NCI-H524 (cell line): ENCODE measurements at regions not wholly inside any gene's neighbourhood (a gene's known extent, or its start where the extent isn't known, plus 50 kb on each side); places are given as distances from the start of the nearest gene placed in this dataset.
"Not testable (repeated sequence)": the region's sequence is repeated elsewhere in the genome, so short reads cannot be mapped to it uniquely, and the experiment has no call there.

ENCODE experiments used
- DNase-seq, 2 experiments: peaks; one replicate each; lab custom pipeline; 2025; lab: John Stamatoyannopoulos, UW

GRCh38 chr19:30276011-30276882, 95.9 kb upstream of the ZNF536 start:
- no peak for DNase-seq

DNA sequence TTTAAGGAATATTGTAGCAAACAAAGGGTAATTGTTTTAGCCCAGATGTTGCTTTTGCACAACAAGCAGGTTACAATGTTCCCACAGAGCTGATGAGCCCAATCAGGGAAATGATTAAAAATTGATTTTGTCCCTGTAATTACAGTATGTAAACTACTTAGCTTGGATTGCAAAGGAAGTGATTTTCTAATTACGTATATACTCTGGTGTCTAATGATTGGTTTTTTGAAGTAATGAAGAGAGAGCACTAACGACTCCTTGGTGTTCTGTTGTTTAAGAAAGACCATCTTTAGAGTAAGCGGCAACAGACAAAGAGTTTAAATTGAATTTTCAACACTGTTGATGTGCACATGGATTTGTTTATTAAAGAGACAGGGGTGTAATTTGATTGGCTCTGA, 95.3 kb upstream of the ZNF536 start:
- no peak for DNase-seq

DNA sequence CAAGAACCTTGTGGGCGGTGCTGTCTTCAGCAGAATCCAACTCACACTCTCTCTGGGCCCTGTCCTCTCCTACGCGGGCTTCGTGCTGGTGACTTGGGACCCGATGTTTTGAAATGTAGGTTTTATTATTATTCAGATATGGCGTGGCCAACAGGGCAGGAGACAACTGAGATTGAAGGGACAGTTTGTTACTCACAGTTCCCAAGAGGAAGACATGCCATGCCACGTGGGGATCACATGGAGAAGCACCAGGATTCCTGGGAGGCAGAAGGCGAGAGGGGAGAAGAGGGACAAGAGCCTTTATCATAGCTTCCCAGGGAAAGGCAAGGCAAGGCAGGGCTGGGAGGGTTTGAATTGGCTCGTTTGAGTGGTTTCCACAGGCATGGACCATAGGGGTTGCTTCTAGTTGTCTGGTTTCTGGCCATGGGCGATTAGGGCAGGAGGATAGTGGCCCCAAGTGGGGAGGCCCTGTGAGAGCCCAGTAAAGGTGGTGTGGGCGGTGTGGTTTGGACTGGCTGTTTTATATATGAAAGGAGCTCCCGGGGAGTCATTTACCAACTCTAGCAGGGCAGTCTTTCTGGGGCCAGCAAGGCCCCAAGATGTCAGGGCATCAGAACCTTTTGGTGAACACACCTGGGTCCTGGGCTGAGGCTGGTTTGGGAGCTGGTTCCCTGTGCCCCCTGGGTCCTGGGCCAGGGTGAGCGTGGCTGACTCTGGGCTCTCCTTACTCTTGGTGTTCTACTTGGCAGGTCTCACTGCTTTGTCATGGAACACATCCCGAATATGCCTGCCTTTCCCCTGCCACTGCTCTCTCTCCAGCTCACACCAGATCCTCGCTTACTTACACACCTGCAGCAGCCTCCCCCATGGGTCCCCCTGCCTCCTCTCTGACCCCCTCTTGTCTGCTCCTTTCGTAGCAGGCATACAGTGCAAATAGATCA, 94.0 kb upstream of the ZNF536 start:
- DNase-seq, result no peak

DNA sequence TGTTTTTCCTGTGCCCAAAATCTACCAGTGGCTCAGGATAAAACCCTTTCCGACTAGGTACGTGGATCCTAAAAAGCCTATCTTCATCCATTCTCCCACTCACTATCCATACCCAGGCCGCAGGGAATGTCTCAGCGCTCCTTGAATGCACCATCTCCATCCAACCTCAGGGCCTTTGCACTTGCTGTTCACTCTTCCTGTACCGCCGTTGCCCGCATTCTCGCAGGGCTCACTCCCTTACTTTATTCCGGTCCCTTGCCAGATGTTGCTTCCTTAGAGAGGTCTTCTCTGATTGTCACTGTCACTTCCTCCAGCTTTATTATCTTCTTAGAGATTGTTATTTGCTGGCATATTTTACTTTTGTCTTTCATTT, 93.3 kb upstream of the ZNF536 start:
- no peak for DNase-seq

DNA sequence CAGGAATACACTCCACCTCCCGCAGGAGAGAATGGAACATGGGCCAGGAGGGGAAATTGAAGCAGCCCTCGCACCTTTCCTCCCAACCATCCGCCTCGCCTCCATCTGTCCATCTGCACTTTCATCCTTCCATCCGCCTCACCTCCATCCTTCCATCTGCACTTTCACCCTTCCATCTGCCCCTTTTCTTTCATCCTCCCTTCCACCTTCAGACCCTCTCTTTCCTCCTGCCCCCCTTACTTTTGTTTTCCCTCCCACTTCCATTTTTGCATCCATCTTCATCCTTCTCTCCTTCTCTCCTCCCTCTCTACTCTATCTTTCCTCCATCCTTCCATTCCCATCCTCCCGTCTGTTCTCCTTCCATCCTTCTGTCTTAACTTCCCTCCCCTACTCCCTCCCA, 92.2 kb upstream of the ZNF536 start:
- no peak for DNase-seq

- DNase-seq, result no peak
Measured at GRCh38 chr19:30281906-30282305, 90.3 kb upstream of the ZNF536 start.

GRCh38 chr19:30283556-30283955, 88.6 kb upstream of the ZNF536 start:
- DNase-seq, result no peak

DNA sequence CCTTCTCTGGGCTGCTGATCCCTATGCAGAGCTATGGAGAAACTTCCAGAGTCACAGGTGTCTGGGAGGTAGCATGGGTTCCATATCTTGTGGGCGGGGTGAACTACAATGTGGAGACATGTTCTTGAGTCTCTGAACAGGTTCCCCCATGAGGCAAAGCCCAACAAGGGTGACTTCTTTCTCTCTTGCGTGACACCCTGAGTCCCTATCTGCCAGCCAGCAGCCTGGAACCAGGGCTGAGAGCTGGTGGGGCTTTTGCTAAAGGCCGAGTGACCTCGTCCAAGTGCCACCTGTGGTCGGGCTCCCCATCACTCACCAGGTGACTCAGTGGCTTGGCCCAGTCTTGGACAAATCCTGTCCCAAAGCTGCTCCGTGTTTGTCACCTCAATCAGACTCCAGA, 88.0 kb upstream of the ZNF536 start:
- DNase-seq, result no peak

GRCh38 chr19:30284885-30285284, 87.3 kb upstream of the ZNF536 start:
- no peak for DNase-seq

DNA sequence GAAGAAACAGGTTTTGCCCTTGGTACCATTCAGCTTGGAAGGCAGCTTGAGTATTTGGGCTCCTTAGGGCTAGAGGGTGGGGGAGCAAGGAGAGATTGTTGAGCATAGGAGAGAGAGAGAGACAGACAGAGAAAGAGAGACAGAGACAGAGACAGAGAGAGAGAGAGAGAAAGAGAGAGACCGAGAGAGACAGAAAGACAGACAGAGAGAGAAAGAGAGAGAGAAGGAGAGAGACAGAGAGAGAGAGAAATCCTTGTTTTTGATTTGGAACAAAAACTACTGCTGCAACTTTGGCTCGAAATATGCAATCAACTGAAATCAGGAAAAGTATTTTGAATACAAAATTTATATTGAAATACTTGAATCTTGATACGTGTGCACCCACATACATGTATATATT, 85.8 kb upstream of the ZNF536 start:
- DNase-seq, result no peak

DNA sequence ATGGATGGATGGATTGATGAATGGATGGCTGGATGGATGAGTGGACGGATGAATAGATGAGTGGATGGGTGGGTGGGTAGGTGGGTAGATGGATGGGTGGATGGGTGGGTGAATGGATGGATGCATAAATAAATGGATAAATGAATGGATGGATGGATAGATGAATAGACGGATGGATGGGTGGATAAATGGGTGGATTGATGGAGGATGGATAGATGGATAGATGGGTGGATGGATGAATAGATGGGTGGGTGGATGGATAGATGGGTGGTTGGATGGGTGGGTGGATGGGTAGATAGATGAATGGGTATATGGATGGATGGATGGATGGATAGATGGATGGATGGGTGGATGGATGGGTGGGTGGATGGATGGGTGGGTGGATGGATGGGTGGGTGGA, 84.9 kb upstream of the ZNF536 start:
- DNase-seq, result no peak

DNA sequence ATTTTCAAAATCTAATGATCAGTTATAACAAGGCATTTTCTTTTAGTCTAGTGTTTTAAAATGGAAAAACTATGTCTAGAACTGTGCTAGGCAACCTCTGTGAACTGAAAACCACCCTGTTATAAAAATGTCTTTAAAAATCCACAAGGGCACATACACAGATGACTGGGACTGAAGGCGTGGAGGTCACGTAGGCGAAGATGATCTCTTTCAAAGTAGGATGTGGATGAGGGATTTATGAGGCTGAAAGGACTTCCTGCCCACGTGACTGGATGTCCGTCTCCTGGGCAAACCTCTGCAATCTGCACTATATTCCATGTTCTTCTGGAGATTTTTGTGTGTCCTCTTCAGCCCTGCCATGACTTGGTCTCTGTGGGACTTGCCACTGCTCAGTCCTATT, 84.2 kb upstream of the ZNF536 start:
- no peak for DNase-seq

DNA sequence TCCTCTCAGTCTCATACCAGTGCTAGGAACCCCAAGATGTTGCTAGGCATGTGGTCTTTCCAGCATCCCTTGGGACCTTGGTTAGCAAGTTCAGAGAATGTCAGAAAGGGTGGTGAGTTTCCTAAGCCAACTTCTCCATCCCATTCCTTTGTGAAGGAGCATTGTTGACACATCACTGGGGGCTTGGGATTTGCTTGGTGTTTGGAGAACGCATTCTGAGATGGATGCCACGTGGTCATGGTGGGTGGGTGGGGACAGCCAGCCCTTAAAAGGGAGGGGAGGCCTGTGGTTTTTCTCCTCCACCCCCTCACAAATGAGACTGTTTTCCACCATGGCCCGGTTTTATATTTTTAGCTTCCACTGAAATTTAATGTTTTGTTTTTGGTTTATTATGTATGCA, 83.3 kb upstream of the ZNF536 start:
- no peak for DNase-seq

- DNase-seq, result no peak
Measured at GRCh38 chr19:30289336-30289735, 82.8 kb upstream of the ZNF536 start.

DNA sequence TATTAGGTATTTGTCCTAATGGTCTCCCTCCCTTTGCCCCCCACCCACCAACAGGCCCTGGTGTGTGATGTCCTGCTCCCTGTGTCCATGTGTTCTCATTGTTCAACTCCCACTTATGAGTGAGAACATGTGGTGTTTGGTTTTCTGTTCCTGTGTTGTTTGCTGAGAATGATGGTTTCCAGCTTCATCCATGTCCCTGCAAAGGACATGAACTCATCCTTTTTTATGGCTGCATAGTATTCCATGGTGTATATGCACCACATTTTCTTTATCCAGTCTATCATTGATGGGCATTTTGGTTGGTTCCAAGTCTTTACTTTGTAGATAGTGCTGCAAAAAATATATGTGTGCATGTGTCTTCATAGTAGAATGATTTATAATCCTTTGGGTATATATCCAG, 81.4 kb upstream of the ZNF536 start:
- not testable (repeated sequence) for DNase-seq

GRCh38 chr19:30293051-30293785, 79.0 kb upstream of the ZNF536 start:
- no peak for DNase-seq

DNA sequence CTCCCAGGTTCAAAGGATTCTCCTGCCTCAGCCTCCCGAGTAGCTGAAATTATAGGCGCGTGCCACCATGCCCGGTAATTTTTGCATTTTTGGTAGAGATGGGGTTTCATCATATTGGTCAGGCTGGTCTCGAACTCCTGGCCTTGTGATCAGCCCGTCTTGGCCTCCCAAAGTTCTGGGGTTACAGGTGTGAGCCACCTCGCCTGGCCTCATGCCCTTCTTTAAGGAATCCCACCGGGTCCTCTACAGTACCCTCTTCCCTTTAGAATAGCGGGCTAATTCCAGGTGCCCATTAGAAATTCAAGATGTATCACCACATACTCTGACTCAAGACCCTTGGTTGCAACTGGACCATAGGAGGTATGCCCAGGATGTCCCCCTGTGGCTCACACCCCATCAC, 74.2 kb upstream of the ZNF536 start:
- DNase-seq, result no peak

- DNase-seq, result no peak
Measured at GRCh38 chr19:30303131-30303654, 69.0 kb upstream of the ZNF536 start.

DNA sequence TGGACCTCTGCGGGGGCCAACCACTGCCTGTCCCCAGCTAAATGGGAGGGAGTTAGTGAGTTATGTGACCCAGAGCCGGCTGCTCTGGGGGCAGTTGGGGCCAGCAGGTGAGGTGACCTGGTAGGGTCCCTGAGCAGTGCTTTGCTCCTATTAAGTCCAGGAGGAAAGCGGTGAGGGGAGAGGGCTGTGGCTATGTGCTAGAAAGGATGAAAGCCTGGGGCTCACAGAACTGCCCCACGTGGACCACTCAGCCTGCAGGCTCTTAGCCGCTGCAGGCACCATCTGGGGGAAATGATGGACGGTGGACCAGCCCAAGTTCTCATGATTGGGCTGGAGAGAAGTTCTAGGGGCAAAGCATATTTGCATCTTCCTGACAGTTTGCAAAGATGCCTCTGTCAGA, 67.6 kb upstream of the ZNF536 start:
- DNase-seq, result no peak

DNA sequence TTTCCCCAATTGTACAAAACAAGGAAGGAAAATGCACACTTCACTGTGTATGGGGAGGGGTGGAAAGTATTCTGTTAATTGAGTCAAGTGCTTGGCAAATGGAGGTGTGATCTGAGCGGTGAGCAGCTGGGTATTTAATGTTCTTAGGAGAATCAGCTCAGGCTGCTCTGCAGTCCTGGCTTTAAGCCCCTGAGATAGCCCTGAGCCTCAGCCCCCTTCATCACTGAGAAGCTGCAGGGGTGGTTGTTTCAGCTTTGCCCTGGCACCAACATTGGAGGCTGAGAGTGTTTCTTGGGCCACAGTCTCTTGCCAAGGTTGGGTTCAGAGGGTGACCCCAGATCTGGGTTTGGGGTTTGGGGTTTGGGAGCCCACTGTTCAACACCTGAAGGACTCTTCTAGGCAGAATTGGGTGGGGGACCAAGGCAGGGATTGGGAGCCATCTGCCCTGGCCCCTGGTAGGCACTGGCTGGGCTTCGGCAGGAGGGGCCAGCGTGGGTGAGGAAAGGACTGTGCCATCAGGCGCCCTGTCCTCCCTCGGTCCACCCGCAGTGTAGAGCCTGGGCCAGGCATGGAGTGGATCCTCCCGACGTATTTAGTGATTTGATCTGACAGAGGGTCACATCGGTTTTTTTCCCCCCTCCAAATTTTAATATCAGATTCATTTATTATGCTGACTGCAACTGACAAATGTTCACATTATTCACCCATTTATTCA, 66.7 kb upstream of the ZNF536 start:
- DNase-seq, result no peak

- no peak for DNase-seq
Measured at GRCh38 chr19:30307191-30307974, 64.8 kb upstream of the ZNF536 start.
